H1 (cell line): ENCODE measurements at regions not wholly inside any gene's neighbourhood (a gene's known extent, or its start where the extent isn't known, plus 50 kb on each side); places are given as distances from the start of the nearest gene placed in this dataset.

ENCODE experiments used
- POU5F1 ChIP-seq: IDR thresholded peaks from 2 replicates; pipeline ENCODE4 v1.6.1; 2011; ENCODE audit warnings: low read depth, mild to moderate bottlenecking, low read length, moderate library complexity
- SIX5 ChIP-seq: IDR thresholded peaks from 2 replicates; pipeline ENCODE4 v1.6.1; 2011; ENCODE audit warnings: mild to moderate bottlenecking, low read depth, low read length

DNA sequence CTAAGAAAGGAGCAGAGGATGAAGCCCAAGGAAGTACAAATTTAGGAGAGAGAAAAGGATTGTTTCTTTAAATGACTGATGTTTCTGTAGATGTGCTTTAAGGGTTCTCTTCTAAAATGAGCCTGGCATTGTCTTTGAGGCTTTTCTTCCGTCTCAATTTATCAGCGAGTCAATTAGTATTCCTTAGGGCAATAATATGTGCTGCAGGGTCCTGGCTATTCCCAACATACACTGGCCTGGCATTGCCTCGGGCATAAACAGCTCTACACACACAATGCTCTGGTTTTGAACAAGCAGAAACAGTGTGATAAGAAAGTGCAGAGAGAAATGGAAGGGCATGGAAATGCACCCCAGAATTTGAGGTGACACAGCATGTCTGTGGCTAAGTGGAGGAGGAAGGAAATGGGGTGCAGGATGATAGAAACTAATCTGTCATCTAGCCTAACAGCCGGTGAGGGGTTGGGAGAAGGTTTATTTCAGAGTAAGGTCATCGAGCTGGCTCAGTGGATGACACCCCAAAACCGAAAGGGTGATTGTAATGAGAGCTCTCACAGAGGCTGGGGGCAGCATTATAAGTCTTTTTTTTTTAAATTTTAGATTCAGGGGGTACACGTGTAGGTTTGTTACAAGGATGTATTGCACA, 67.5 kb upstream of the ARHGAP21 start:
- TF ChIP-seq SIX5 (no peak), POU5F1 (no peak)
